NCI-H2227 treated with DMSO at 0.1 percent for 48 hours (cell line): ENCODE measurements at regions not wholly inside any gene's neighbourhood (a gene's known extent, or its start where the extent isn't known, plus 50 kb on each side); places are given as distances from the start of the nearest gene placed in this dataset.

ENCODE experiments used
- DNase-seq: peaks from one replicate; lab custom pipeline; 2025; lab: John Stamatoyannopoulos, UW

GRCh38 chr16:85346404-85347212 is 234.3 kb upstream of the CIBAR2 start:
- DNase-seq = no peak

- DNase-seq = no peak
Observed at GRCh38 chr16:85347213-85347591, 234.9 kb upstream of the CIBAR2 start.

- no peak for DNase-seq
Observed at GRCh38 chr16:85348065-85348840, 236.0 kb upstream of the CIBAR2 start.

- peak; percentile 38 for DNase-seq
Observed at GRCh38 chr16:85348911-85349334, 236.7 kb upstream of the CIBAR2 start.

- DNase-seq = peak; percentile 34
Observed at GRCh38 chr16:85349365-85350145, 237.3 kb upstream of the CIBAR2 start.

- no peak for DNase-seq
Observed at GRCh38 chr16:85350146-85350728, 238.0 kb upstream of the CIBAR2 start.

- DNase-seq = peak; percentile 39
Observed at GRCh38 chr16:85350973-85351372, 238.7 kb upstream of the CIBAR2 start.

GRCh38 chr16:85353013-85353412 is 240.7 kb upstream of the CIBAR2 start:
- no peak for DNase-seq

- no peak for DNase-seq
Observed at GRCh38 chr16:85353839-85354685, 241.8 kb upstream of the CIBAR2 start.

GRCh38 chr16:85354686-85355514 is 242.6 kb upstream of the CIBAR2 start:
- no peak for DNase-seq

GRCh38 chr16:85355515-85355837 is 243.2 kb upstream of the CIBAR2 start:
- DNase-seq = no peak

- DNase-seq = no peak
Observed at GRCh38 chr16:85356157-85356556, 243.9 kb upstream of the CIBAR2 start.

GRCh38 chr16:85357323-85357722 is 245.1 kb upstream of the CIBAR2 start:
- no peak for DNase-seq

GRCh38 chr16:85357924-85358505 is 245.7 kb upstream of the CIBAR2 start:
- DNase-seq = no peak

GRCh38 chr16:85358704-85359146 is 246.5 kb upstream of the CIBAR2 start:
- DNase-seq = no peak

GRCh38 chr16:85359147-85359822 is 247.0 kb upstream of the CIBAR2 start:
- no peak for DNase-seq

GRCh38 chr16:85360323-85361277 is 248.3 kb upstream of the CIBAR2 start:
- DNase-seq = peak; percentile 67

GRCh38 chr16:85361441-85362118 is 249.3 kb upstream of the CIBAR2 start:
- DNase-seq = no peak
